NCI-H526 treated with DMSO at 0.1 percent for 48 hours (cell line): ENCODE measurements at regions not wholly inside any gene's neighbourhood (a gene's known extent, or its start where the extent isn't known, plus 50 kb on each side); places are given as distances from the start of the nearest gene placed in this dataset.

ENCODE experiments used
- DNase-seq: peaks from one replicate; lab custom pipeline; 2025; lab: John Stamatoyannopoulos, UW

DNA sequence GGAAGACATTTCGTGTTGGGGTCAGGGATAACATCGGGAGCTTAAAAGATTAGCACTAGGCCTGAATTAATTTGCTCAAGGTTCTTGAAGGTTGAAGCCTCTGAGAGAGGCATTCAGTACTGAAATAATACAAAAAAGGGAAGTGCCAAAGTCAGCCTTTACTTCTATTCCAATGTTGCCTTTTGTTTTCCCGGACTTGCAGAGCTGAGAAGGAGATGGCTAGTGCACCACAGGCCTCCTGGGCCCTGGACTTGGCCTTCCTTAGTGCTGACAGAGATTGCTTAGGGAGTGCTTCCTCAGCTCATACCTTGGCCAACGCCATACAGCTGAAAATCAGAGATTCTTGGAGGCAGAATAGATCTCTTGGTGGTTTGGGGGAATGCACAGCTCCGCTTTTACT, 333.6 kb upstream of the TBL1XR1 start:
- DNase-seq: no peak

DNA sequence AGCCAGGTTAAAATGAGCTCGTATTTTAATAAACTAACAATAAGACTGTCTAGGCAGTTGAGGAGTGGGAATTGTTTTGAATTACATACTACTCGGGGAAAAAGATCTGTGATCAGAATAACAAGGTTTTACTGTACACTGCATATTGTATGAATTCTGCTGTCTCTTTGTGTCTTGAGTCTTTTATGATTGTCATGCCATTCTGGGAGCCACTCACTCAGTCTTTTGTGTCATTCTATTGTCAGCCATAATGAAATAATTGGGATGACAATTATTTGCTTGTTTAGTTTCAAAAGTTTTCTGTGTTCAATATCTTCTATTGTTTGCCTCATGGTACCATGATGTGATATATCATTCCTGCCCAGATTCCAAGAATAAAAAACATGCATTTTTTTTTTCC, 339.6 kb upstream of the TBL1XR1 start:
- no peak for DNase-seq

- no peak for DNase-seq
Observed at GRCh38 chr3:177537612-177538011, 340.3 kb upstream of the TBL1XR1 start.

GRCh38 chr3:177538048-177538749, 340.9 kb upstream of the TBL1XR1 start:
- DNase-seq: no peak

DNA sequence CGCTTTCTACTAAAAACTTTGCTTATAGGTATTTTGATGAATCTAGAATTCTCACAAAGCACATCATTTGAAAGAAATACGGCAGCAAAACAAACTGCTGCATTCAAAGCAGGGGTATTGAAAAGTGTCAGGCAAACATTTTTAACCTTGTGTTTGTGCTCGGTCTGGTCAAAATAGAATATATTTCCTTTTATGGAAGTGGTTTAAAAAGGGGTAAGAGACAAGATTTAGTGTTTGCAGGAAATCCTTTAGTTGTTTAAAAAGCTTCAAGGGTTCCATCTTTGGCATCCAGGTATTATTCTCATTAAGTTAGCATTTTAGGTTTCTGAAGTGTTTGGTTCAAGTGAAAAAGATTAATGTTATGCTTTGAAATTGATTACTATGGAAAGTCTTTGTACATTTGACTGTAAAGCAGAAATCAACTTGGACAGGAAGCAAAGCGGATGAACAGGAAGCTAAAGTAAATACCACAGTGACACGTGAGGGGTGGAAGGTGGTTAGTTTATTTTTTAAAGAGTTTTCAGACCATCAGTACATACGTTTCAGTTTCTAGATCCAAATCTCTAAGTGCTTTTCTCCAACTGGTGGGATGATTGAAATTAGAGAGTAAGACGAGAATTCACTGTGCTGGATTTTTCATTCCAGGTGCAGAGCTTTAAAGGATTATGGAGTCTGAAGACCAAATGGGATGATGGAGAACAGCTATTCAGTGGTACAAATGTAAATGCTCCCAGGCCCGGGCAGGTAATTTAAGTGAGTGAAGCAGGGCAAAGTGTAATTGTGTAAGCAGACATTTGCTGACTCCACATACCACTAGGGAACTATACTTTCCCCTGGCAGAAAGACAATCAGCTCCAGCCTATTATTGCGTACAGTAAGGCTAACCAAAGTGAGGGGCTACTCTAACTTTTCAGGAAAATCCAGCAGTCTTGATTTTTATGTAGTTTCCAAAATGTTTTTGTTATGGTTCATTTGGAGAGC, 341.8 kb upstream of the TBL1XR1 start:
- no peak for DNase-seq

- no peak for DNase-seq
Observed at GRCh38 chr3:177541541-177541940, 344.3 kb upstream of the TBL1XR1 start.

DNA sequence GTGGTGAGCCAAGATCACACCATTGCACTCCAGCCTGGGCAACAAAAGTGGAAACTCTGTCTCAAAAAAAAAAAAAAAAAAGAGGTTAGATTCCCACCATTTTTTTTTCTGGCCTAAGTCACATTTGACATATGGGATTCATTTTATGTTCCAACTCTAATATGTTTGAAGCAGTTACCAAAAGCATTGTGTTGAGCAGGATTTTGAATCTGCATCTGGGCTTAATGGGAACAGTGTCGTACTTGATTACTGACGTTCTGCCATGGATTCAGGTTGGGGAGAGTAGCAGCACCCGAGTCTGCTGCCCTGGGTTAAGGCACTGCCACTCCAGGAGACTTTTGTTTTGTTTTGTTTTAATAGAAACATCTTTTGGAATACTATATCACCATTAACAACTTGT, 348.7 kb upstream of the TBL1XR1 start:
- DNase-seq: no peak

DNA sequence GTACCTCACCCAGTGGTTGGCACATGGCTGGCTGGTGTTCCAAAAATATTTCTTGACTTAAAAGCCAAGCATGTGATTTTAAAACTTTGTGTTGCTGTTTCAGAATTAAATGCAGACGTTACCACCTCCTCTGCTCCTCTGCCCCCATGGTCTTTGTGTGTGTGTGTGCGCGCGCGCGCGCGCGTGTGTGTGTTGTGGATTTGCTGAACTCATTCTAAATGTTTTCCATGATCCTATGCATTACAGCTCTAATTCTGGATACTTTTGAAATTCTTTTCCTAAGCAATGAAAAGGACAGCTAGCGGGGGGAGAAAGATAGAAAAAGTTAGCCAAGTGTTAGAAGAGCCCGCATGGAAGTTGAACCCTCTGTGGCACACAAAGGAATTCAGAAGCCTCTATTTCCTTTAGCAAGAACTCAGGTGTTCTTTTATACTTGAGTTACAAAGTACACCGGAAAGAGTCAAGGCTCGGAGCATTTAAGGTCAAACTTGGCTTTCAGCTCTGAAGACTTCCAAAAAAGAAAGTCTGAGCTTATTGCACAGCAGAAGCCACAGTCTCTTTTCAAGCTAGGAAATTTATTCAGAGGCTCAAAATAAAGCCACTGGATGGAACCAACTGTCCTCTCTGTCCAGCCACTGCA, 350.5 kb upstream of the TBL1XR1 start:
- DNase-seq: no peak

- DNase-seq: no peak
Observed at GRCh38 chr3:177550667-177551066, 353.4 kb upstream of the TBL1XR1 start.

- no peak for DNase-seq
Observed at GRCh38 chr3:177551431-177551836, 354.2 kb upstream of the TBL1XR1 start.

DNA sequence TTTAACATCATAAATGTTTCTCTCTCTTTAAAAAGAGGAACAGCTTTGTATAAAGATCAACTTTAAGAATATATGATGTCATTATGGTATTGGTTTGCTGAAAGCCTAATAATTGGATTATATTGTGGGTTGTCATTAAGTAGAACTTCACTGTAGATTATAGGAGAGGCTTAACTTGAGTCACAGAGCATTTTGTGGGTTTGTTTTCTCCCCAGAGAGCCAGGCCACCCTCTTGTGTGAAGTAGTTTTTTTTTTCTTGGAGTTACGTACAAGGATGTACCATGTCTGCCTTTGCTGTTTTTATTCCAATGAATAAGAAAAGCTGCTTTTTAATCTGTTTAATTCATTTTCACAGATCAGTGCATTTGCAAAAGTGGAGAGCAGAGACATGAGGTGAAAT, 354.8 kb upstream of the TBL1XR1 start:
- DNase-seq: no peak

GRCh38 chr3:177553012-177553411, 355.7 kb upstream of the TBL1XR1 start:
- no peak for DNase-seq

GRCh38 chr3:177553579-177553978, 356.3 kb upstream of the TBL1XR1 start:
- DNase-seq: no peak

- no peak for DNase-seq
Observed at GRCh38 chr3:177554895-177555759, 357.8 kb upstream of the TBL1XR1 start.

- no peak for DNase-seq
Observed at GRCh38 chr3:177557548-177557947, 360.3 kb upstream of the TBL1XR1 start.

- DNase-seq: no peak
Observed at GRCh38 chr3:177561365-177561764, 364.1 kb upstream of the TBL1XR1 start.

- no peak for DNase-seq
Observed at GRCh38 chr3:177561769-177562392, 364.6 kb upstream of the TBL1XR1 start.

DNA sequence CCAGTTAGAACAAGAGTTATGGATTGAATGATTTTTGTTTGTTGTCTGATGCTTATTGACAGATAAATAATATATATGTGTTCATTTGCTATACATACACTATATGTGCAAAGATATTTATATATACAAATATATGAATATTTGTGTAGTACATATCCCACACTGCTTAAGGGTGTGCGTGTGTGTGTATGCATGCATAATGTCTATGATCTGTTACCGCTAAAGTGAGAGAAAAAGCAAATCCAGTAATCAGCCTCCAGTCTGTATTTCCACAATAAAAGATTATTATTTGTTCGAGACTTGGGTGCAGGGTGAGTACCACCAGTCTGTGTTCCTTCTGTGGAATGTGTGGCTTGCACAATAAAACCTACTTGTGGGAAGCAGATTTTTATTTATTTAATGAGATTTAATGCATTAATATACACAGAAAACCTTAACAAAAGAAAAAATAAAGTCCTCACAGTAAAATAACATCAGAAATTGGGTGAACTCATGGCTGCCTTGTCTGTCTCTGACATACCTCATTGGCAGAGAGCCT, 366.0 kb upstream of the TBL1XR1 start:
- DNase-seq: no peak

DNA sequence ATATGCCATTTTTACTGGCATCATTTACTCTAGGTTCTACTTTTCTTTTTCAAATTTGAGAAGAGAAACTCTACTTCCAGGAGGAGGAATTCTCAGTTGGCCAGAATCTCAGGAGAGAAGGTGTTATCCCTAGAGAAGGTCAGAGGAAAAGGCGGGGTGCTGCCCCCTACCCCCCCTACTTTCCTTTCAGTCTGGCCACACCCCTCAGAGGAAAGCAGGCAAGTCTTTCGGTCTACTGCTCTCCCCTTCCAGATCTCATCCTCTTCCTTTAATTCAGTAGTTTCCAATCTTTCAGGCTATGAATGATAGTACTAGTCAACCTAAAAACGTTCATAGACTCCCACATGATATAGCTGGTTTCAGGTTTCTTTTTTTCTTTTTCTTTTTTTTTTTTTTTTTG, 366.5 kb upstream of the TBL1XR1 start:
- no peak for DNase-seq

GRCh38 chr3:177565981-177566380, 368.7 kb upstream of the TBL1XR1 start:
- DNase-seq: no peak

DNA sequence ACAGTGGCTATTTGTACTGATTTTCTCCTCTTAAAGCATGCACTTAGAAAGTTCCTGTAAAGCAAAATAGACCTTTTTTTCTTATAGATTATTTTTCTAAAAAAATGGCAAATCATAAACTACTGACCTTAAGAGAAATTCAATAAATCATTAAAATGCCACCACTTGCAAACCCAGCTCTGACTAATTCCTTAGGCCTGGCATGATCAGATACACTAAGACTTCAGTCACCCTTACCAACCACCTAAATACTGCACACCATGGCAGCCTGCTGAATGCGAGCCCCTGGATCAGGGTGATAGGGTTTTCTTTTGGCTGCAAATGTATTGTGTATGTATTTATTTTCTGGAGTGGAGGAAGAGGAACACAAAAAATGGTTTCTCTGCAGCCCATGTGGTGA, 370.6 kb upstream of the TBL1XR1 start:
- no peak for DNase-seq
